Neural cell (in vitro differentiated cells): ENCODE measurements at regions not wholly inside any gene's neighbourhood (a gene's known extent, or its start where the extent isn't known, plus 50 kb on each side); places are given as distances from the start of the nearest gene placed in this dataset.

Experiments used
- H2AFZ ChIP-seq: fragments of 200-600, 300-800 bp; sonication (generic), shearing (Covaris generic); 2 replicates; pipeline ENCODE4 v1.6.0; 2014; ENCODE audit warnings: low read depth, mild to moderate bottlenecking, antibody characterized with exemption, low read length, moderate library complexity
- H3F3A ChIP-seq: fragments of 200-600 bp; shearing (Covaris generic); 2 replicates; pipeline ENCODE4 v1.6.1; 2016; ENCODE audit warnings: mild to moderate bottlenecking, moderate library complexity, mixed read lengths, antibody characterized with exemption, low read length; ENCODE audit not compliant: insufficient read depth, poor library complexity, severe bottlenecking
- H3K27ac ChIP-seq: fragments of 200-600, 300-800 bp; sonication (generic), shearing (Covaris generic); 2 replicates; pipeline ENCODE4 v1.5.1; 2014; ENCODE audit warnings: mild to moderate bottlenecking, low read length, moderate library complexity
- H3K27me3 ChIP-seq: fragments of 300-800, 200-600 bp; sonication (generic), shearing (Covaris generic); 2 replicates; pipeline ENCODE4 v1.6.0; 2014; ENCODE audit warnings: mild to moderate bottlenecking, low read depth, low read length, moderate library complexity; ENCODE audit not compliant: insufficient read depth
- H3K36me3 ChIP-seq: fragments of 300-800, 200-600 bp; sonication (generic), shearing (Covaris generic); 2 replicates; pipeline ENCODE4 v1.5.1; 2014; ENCODE audit warnings: mild to moderate bottlenecking, antibody characterized with exemption, low read length, moderate library complexity; ENCODE audit not compliant: insufficient read depth
- H3K4me2 ChIP-seq: fragments of 300-800, 200-600 bp; sonication (generic), shearing (Covaris generic); 2 replicates; pipeline ENCODE4 v1.6.0; 2014; ENCODE audit warnings: mild to moderate bottlenecking, low read length
- H3K4me3 ChIP-seq: fragments of 300-800, 200-600 bp; sonication (generic), shearing (Covaris generic); 2 replicates; pipeline ENCODE4 v1.5.1; 2014; ENCODE audit warnings: mild to moderate bottlenecking, low read length, moderate library complexity
- H3K79me2 ChIP-seq: fragments of 200-600 bp; shearing (Covaris generic); replicated peaks from 2 replicates; pipeline ENCODE4 v1.6.0; 2014; ENCODE audit warnings: mild to moderate bottlenecking, low read length, moderate library complexity; ENCODE audit not compliant: insufficient read depth
- H3K9ac ChIP-seq: fragments of 300-800, 200-600 bp; sonication (generic), shearing (Covaris generic); 2 replicates; pipeline ENCODE4 v1.6.1; 2016; ENCODE audit warnings: mild to moderate bottlenecking, low read length, mixed read lengths
- H3K9me2 ChIP-seq: fragments of 200-600 bp; shearing (Covaris generic); 2 replicates; pipeline ENCODE4 v1.6.1; 2016; ENCODE audit warnings: mild to moderate bottlenecking, low read length, mixed read lengths; ENCODE audit not compliant: insufficient read depth
- H3K9me3 ChIP-seq: fragments of 200-600, 300-800 bp; sonication (generic), shearing (Covaris generic); 2 replicates; pipeline ENCODE4 v1.6.1; 2016; ENCODE audit warnings: mild to moderate bottlenecking, mixed run types, low read length, moderate library complexity, mixed read lengths
- H4K20me1 ChIP-seq: fragments of 200-600 bp; shearing (Covaris generic); 2 replicates; pipeline ENCODE4 v1.6.1; 2016; ENCODE audit warnings: mild to moderate bottlenecking, mixed run types; ENCODE audit not compliant: insufficient read depth
- CTCF ChIP-seq: fragments of 450-650 bp; IDR thresholded peaks from 2 replicates; pipeline ENCODE4 v1.5.1; 2014; ENCODE audit warnings: antibody characterized with exemption, mild to moderate bottlenecking, moderate library complexity; ENCODE audit not compliant: poor library complexity, severe bottlenecking
- EP300 ChIP-seq: fragments of 450-650 bp; conservative IDR thresholded peaks from 2 replicates; pipeline ENCODE4 v1.6.1; 2014; ENCODE audit warnings: antibody characterized with exemption, mild to moderate bottlenecking, moderate library complexity; ENCODE audit not compliant: poor library complexity, severe bottlenecking
- EZH2 ChIP-seq: fragments of 200-600, 300-800 bp; shearing (Covaris generic), sonication (generic); IDR thresholded peaks from 2 replicates; pipeline ENCODE4 v1.6.1; 2014; ENCODE audit warnings: antibody characterized with exemption, low read length, borderline replicate concordance, mild to moderate bottlenecking; ENCODE audit not compliant: insufficient read depth, poor library complexity, severe bottlenecking
- MXI1 ChIP-seq: fragments of 450-650 bp; conservative IDR thresholded peaks from 2 replicates; pipeline ENCODE4 v1.6.1; 2014; ENCODE audit warnings: antibody characterized with exemption, mild to moderate bottlenecking; ENCODE audit not compliant: poor library complexity, severe bottlenecking
- POLR2AphosphoS5 ChIP-seq: IDR thresholded peaks from 2 replicates; pipeline ENCODE4 v1.6.1; 2012
- RAD21 ChIP-seq: fragments of 450-650 bp; conservative IDR thresholded peaks from 2 replicates; pipeline ENCODE4 v1.6.1; 2014; ENCODE audit warnings: antibody characterized with exemption, mild to moderate bottlenecking, moderate library complexity
- SMC3 ChIP-seq: fragments of 450-650 bp; conservative IDR thresholded peaks from 2 replicates; pipeline ENCODE4 v1.6.1; 2014; ENCODE audit warnings: antibody characterized with exemption, mild to moderate bottlenecking, moderate library complexity; ENCODE audit not compliant: poor library complexity
- TAF1 ChIP-seq: IDR thresholded peaks from 2 replicates; pipeline ENCODE4 v1.6.1; 2012; ENCODE audit warnings: low read depth
- TF ChIP-seq, protein P1 (sequence below): IDR thresholded peaks from 2 replicates; pipeline ENCODE4 v1.6.1; 2012; ENCODE audit warnings: borderline replicate concordance

- Histone ChIP-seq H3K4me3 (no peak overlapping the region), H3K36me3 (no peaks in the 10 kb centered on the region), H3K27ac (no peak overlapping the region), H3K9me3 (no peaks in the 10 kb centered on the region), H3K9me2 (no peaks in the 10 kb centered on the region), H3K79me2 (no peaks in the 10 kb centered on the region), H3K4me2 (no peak overlapping the region), H4K20me1 (no peaks in the 10 kb centered on the region), H2AFZ (no peak overlapping the region), H3F3A (no peaks in the 10 kb centered on the region), H3K9ac (no peak overlapping the region), H3K27me3 (no peaks in the 10 kb centered on the region)
- TF ChIP-seq EZH2 (no peak), RAD21 (no peak), MXI1 (no peak), POLR2AphosphoS5 (no peak), TAF1 (no peak)
- TF ChIP-seq, protein P1, sequence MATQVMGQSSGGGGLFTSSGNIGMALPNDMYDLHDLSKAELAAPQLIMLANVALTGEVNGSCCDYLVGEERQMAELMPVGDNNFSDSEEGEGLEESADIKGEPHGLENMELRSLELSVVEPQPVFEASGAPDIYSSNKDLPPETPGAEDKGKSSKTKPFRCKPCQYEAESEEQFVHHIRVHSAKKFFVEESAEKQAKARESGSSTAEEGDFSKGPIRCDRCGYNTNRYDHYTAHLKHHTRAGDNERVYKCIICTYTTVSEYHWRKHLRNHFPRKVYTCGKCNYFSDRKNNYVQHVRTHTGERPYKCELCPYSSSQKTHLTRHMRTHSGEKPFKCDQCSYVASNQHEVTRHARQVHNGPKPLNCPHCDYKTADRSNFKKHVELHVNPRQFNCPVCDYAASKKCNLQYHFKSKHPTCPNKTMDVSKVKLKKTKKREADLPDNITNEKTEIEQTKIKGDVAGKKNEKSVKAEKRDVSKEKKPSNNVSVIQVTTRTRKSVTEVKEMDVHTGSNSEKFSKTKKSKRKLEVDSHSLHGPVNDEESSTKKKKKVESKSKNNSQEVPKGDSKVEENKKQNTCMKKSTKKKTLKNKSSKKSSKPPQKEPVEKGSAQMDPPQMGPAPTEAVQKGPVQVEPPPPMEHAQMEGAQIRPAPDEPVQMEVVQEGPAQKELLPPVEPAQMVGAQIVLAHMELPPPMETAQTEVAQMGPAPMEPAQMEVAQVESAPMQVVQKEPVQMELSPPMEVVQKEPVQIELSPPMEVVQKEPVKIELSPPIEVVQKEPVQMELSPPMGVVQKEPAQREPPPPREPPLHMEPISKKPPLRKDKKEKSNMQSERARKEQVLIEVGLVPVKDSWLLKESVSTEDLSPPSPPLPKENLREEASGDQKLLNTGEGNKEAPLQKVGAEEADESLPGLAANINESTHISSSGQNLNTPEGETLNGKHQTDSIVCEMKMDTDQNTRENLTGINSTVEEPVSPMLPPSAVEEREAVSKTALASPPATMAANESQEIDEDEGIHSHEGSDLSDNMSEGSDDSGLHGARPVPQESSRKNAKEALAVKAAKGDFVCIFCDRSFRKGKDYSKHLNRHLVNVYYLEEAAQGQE = no peak
These were observed 133.4 kb upstream of the NBEA start for GRCh38 chr13:34808649-34809048.

- Histone ChIP-seq H3K4me3 (no peak overlapping the region), H3F3A (no peaks in the 10 kb centered on the region), H3K9me2 (no peaks in the 10 kb centered on the region), H3K27ac (no peak overlapping the region), H3K9ac (no peak overlapping the region), H4K20me1 (no peaks in the 10 kb centered on the region), H3K36me3 (no peaks in the 10 kb centered on the region), H3K9me3 (no peaks in the 10 kb centered on the region), H3K4me2 (no peak overlapping the region), H3K79me2 (no peaks in the 10 kb centered on the region), H3K27me3 (no peaks in the 10 kb centered on the region), H2AFZ (no peak overlapping the region)
- TF ChIP-seq EZH2 (no peak), TAF1 (no peak), POLR2AphosphoS5 (no peak), CTCF (no peak), SMC3 (no peak), EP300 (no peak), MXI1 (no peak), RAD21 (no peak)
- TF ChIP-seq, protein P1 = no peak
These were observed 131.1 kb upstream of the NBEA start for GRCh38 chr13:34810996-34811395.
